Astrocyte (in vitro differentiated cells and primary cell): ENCODE measurements at regions not wholly inside any gene's neighbourhood (a gene's known extent, or its start where the extent isn't known, plus 50 kb on each side); places are given as distances from the start of the nearest gene placed in this dataset.

Experiments used
- DNase-seq: peaks from one replicate; pipeline ENCODE4 v3.0.0-alpha.2; 2010; ENCODE audit warnings: low read depth
- FAIRE-seq: peaks from 2 replicates; lab custom pipeline; 2011; peaks lifted over from hg19 to GRCh38; lab: Jason Lieb, UNC
- H2AFZ ChIP-seq: 2 replicates; pipeline ENCODE4 v1.6.0; 2012; ENCODE audit warnings: low read depth, low read length, inconsistent platforms
- H3K27ac ChIP-seq: 2 replicates; pipeline ENCODE4 v1.5.1; 2011; ENCODE audit warnings: low read depth, low read length, inconsistent platforms
- H3K27me3 ChIP-seq: 2 replicates; pipeline ENCODE4 v1.6.0; 2011; ENCODE audit warnings: low read length, inconsistent platforms; ENCODE audit not compliant: insufficient read depth
- H3K36me3 ChIP-seq: 2 replicates; pipeline ENCODE4 v1.5.1; 2011; ENCODE audit warnings: low read length, inconsistent platforms; ENCODE audit not compliant: insufficient read depth
- H3K4me1 ChIP-seq: 2 replicates; pipeline ENCODE4 v1.5.1; 2011; ENCODE audit warnings: low read length, inconsistent platforms; ENCODE audit not compliant: insufficient read depth
- H3K4me2 ChIP-seq: 2 replicates; pipeline ENCODE4 v1.6.0; 2012; ENCODE audit warnings: low read length, inconsistent platforms
- H3K4me3 ChIP-seq: 2 replicates; pipeline ENCODE4 v1.5.1; 2011; ENCODE audit warnings: low read depth, mild to moderate bottlenecking, low read length, inconsistent platforms; ENCODE audit not compliant: insufficient read depth
- H3K79me2 ChIP-seq: 2 replicates; pipeline ENCODE4 v1.6.0; 2012; ENCODE audit warnings: mild to moderate bottlenecking, low read length, inconsistent platforms; ENCODE audit not compliant: insufficient read depth
- H3K9ac ChIP-seq: 2 replicates; pipeline ENCODE4 v1.6.0; 2012; ENCODE audit warnings: mild to moderate bottlenecking, low read length, inconsistent platforms
- H3K9me3 ChIP-seq: 2 replicates; pipeline ENCODE4 v1.5.1; 2012; ENCODE audit warnings: low read depth, mild to moderate bottlenecking, low read length, inconsistent platforms; ENCODE audit not compliant: insufficient read depth
- H4K20me1 ChIP-seq: 2 replicates; pipeline ENCODE4 v1.6.0; 2012; ENCODE audit warnings: low read length, inconsistent platforms; ENCODE audit not compliant: insufficient read depth
- H3K27ac Mint-ChIP-seq: one replicate; pipeline ENCODE4 v1.8.0; 2021; ENCODE audit warnings: mild to moderate bottlenecking, mixed read lengths; ENCODE audit not compliant: unreplicated experiment
- H3K27me3 Mint-ChIP-seq: one replicate; pipeline ENCODE4 v1.8.0; 2021; ENCODE audit warnings: low read depth, mixed read lengths; ENCODE audit not compliant: unreplicated experiment
- H3K36me3 Mint-ChIP-seq: one replicate; pipeline ENCODE4 v1.8.0; 2021; ENCODE audit warnings: low read depth, mixed read lengths; ENCODE audit not compliant: unreplicated experiment
- H3K4me1 Mint-ChIP-seq: one replicate; pipeline ENCODE4 v1.8.0; 2021; ENCODE audit warnings: low read depth, mixed read lengths; ENCODE audit not compliant: unreplicated experiment
- H3K4me3 Mint-ChIP-seq: one replicate; pipeline ENCODE4 v1.8.0; 2021; ENCODE audit warnings: mild to moderate bottlenecking, moderate library complexity, mixed read lengths; ENCODE audit not compliant: unreplicated experiment
- H3K9me3 Mint-ChIP-seq: one replicate; pipeline ENCODE4 v1.8.0; 2021; ENCODE audit warnings: mild to moderate bottlenecking, mixed read lengths; ENCODE audit not compliant: unreplicated experiment
- CTCF ChIP-seq: IDR thresholded peaks from 2 replicates; pipeline ENCODE4 v1.5.1; 2011; ENCODE audit warnings: low read depth, mild to moderate bottlenecking, inconsistent platforms, low read length, moderate library complexity; ENCODE audit not compliant: insufficient read depth
- EZH2 ChIP-seq: IDR thresholded peaks from 2 replicates; pipeline ENCODE4 v1.6.1; 2012; ENCODE audit warnings: mild to moderate bottlenecking, low read length, inconsistent platforms; ENCODE audit not compliant: insufficient read depth

- H3K27me3 Mint-ChIP-seq = peaks cover 21% of the 10 kb centered on the region
- H3K9me3 ChIP-seq = peaks cover 17% of the 10 kb centered on the region
- H4K20me1 ChIP-seq = no peaks in the 10 kb centered on the region
- no peak overlapping the region for H3K4me3 ChIP-seq
- H3K9ac ChIP-seq = no peak overlapping the region
- no peaks in the 10 kb centered on the region for H3K4me1 Mint-ChIP-seq
- no peak for DNase-seq
- H3K4me2 ChIP-seq = no peak overlapping the region
- FAIRE-seq = no peak
- H3K4me1 ChIP-seq = no peaks in the 10 kb centered on the region
- H3K36me3 Mint-ChIP-seq = no peaks in the 10 kb centered on the region
- peaks cover 5% of the 10 kb centered on the region for H3K9me3 Mint-ChIP-seq
- no peak overlapping the region for H2AFZ ChIP-seq
- no peaks in the 10 kb centered on the region for H3K27me3 ChIP-seq
- TF ChIP-seq EZH2 (no peak), CTCF (no peak)
- H3K27ac ChIP-seq = no peak overlapping the region
- no peaks in the 10 kb centered on the region for H3K36me3 ChIP-seq
- H3K4me3 Mint-ChIP-seq = no peak overlapping the region
- H3K79me2 ChIP-seq = no peaks in the 10 kb centered on the region
- H3K27ac Mint-ChIP-seq = no peak overlapping the region
Observed at GRCh38 chr22:47801541-47802245, 1039.2 kb downstream of the TBC1D22A start.

- TF ChIP-seq CTCF (no peak), EZH2 (no peak)
- Histone ChIP-seq H3K9me3 (peaks cover 16% of the 10 kb centered on the region), H3K4me2 (no peak overlapping the region), H3K27ac (no peak overlapping the region), H3K4me1 (no peaks in the 10 kb centered on the region), H3K4me3 (no peak overlapping the region), H3K27me3 (no peaks in the 10 kb centered on the region), H2AFZ (no peak overlapping the region), H4K20me1 (no peaks in the 10 kb centered on the region), H3K9ac (no peak overlapping the region), H3K79me2 (no peaks in the 10 kb centered on the region), H3K36me3 (no peaks in the 10 kb centered on the region)
- Mint-ChIP-seq H3K4me3 (no peak overlapping the region), H3K36me3 (no peaks in the 10 kb centered on the region), H3K27ac (no peak overlapping the region), H3K27me3 (peaks cover 17% of the 10 kb centered on the region), H3K9me3 (peaks cover 2% of the 10 kb centered on the region), H3K4me1 (no peaks in the 10 kb centered on the region)
- DNase-seq (no peak), FAIRE-seq (no peak)
Observed at GRCh38 chr22:47798229-47798628, 1035.8 kb downstream of the TBC1D22A start.

DNA sequence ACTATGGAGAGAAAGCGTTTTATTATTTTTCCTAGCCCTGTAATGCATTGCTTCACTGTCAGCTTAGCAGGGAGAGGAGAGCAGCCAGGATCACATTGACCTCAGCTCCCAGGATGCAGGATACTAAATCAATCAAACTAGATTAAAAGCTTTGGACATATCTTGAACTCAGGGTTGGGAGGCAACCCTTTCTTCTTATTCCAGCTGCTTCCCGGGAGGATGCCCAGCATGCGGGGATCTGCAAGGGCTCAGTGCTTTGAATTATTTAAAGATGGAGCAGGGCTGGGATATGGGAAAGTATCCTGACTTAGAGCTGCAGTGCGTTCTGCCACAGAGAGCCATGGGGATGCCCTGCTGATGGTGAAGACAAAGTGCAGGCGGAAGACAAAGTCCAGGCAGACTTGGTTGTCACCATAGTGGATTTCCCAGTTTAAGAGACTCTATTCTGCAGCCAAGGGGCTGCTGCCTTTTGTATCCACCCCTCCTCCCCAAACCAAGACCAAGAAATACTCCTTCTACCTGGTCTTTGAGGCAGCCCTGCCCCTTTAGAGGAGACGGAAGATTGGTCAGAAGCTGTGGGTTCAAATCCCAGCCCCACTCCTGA, 1035.0 kb downstream of the TBC1D22A start:
- Histone ChIP-seq H3K4me3 (no peak overlapping the region), H3K4me2 (no peak overlapping the region), H3K9ac (no peak overlapping the region), H2AFZ (no peak overlapping the region), H3K27ac (no peak overlapping the region), H4K20me1 (no peaks in the 10 kb centered on the region), H3K79me2 (no peaks in the 10 kb centered on the region), H3K4me1 (no peaks in the 10 kb centered on the region), H3K27me3 (no peaks in the 10 kb centered on the region), H3K9me3 (peaks cover 17% of the 10 kb centered on the region), H3K36me3 (no peaks in the 10 kb centered on the region)
- FAIRE-seq = no peak
- no peaks in the 10 kb centered on the region for H3K36me3 Mint-ChIP-seq
- H3K4me1 Mint-ChIP-seq = no peaks in the 10 kb centered on the region
- no peak overlapping the region for H3K27ac Mint-ChIP-seq
- no peak for TF ChIP-seq EZH2
- TF ChIP-seq CTCF = no peak
- H3K9me3 Mint-ChIP-seq = peaks cover 2% of the 10 kb centered on the region
- H3K27me3 Mint-ChIP-seq = peaks cover 17% of the 10 kb centered on the region
- DNase-seq = no peak
- no peak overlapping the region for H3K4me3 Mint-ChIP-seq
